GM18870 (cell line): ENCODE measurements at regions not wholly inside any gene's neighbourhood (a gene's known extent, or its start where the extent isn't known, plus 50 kb on each side); places are given as distances from the start of the nearest gene placed in this dataset.

Experiments
- ATAC-seq: cut with Tn5 transposase; IDR thresholded peaks from one replicate; pipeline ENCODE4 v1.9.1; 2021; ENCODE audit warnings: moderate library complexity; ENCODE audit not compliant: unreplicated experiment

DNA sequence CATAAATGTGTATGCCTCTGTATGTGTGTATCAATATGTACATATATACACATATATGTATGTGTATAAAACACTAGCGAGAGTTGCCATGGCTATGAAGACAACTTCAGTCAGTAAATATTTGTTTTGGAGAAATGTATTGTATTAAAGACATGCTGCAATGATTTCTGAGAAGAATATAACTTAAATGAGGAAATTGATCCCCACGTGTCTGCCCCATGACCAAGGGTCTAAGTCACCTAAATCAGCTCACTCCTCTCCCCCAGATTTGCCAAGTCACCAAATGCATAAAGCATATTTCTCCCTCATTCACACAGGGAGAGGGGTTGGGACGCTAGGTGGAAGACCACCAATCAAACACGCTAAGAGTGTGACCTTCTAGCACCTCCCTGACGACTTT is 58.3 kb upstream of the LYST start:
- ATAC-seq: no peak

DNA sequence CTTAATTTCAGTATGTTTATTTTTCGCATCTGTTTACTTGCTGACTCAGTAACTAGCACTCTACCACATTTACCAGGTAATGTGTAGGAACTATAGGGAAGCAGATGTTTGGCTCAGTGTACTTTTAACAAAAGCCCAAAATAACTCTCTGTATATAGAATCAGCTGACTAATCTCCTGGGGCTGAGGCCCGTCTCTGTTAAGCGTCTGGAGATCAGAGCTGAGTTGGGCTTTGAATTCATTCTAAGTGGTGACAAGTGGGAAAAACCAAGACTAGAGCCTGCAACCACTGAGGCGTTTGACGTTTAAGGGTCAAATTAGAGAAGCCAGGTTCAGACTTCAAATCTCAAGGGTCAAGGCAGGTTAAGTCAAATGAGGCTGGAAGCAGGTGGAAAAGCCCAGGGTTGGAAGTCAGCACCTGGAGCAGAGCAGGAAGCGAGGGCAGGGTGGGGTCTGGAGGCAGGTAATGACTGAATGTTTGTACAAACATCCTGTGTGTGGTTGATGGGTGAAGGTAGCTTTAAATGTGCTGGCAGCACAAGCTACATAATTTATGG is 56.8 kb upstream of the LYST start:
- ATAC-seq: peak; percentile 45

DNA sequence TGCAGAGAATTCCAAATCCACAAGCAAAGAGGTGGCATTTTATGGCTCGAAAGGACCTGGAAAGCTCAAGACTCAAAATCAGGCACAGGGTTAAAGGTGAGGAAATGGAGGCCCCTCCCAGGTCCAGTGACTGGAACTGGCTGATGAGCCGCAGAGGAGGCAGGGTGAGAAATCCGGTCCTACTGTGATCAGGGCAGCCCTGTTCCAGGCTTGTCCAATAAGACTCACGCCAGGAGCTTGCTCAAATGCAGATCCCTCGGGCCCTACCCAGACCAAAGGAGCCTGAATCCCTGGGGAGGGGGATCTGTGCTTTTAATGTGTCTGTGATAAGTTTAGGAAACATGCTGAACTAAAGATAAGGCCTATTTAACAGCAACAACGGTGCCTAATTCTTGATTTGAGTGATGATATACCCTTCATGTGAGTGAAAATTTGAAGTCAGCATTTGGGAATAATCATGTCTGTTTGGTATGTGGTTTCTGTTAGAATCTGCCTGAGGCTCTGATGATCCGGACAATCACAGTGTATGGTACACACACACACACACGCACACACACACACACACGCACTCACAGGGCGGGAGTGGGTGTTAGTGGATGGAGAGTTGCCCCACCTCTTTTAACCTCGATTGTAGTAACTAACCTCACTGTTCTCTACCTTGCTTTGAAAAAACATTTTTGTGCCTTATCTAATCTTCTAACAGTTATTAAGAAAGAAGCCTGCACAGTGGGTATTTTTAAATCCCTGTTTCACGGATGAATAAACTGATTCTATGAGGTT is 54.1 kb upstream of the LYST start:
- ATAC-seq: no peak

DNA sequence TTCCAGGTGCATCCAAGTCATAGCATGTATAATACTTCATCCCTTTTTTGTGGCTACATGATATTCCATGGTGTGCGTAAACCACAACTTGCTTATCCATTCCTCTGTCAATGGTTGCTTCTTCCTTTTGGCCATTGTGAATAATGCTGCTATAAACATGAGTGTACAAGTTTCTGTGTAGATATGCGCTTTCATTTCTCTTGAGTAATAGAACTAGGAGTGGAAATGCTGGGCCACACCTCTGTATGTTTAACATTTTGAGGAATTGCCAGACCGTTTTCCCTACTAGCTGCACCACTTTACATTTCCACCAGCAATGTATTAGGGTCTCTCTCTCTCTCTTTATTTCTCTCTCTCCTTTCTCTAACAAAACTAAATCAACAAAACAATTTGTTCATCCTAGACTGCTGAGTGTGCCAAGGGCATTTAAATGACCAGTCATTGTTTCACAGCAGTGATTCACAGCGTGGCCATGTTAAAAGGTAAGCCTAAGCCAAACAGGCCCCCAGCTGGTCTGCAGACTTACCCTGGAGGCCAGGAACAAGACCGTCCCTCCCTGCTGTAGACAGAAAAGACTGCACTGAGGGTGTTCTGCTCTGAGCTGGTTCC is 53.2 kb upstream of the LYST start:
- ATAC-seq: no peak

DNA sequence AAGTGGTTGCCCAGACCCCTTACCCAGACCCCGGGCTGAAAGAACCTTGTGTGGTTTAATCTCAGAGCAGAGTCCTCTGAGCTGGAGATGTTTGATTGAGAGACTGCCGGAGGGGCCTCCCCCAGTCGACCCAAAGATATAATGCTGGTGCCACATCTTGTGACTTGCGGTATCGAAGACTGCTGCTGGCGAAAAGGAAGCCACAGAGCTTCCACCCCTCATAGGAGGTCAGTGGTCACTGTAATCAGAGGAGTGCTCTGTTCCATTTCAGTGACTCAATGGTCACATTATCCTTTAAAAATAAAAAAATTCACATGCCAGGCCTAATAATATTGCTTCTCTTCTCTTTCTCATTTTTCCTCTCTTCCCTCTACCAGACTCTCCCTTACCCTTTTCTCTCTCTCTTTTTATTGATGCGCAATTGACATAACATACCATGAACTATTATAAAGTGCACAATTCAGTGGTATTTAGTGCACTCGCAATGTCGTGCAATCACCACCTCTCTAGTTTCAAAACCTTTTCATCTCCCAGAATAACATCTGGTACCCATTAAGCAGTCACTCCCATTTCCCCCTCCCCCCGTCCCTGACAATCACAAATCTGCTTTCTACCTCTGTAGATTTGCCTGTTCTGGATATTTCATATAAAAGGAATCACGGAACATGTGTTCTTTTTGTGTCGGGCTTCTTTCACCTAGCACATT is 52.6 kb upstream of the LYST start:
- ATAC-seq: no peak

DNA sequence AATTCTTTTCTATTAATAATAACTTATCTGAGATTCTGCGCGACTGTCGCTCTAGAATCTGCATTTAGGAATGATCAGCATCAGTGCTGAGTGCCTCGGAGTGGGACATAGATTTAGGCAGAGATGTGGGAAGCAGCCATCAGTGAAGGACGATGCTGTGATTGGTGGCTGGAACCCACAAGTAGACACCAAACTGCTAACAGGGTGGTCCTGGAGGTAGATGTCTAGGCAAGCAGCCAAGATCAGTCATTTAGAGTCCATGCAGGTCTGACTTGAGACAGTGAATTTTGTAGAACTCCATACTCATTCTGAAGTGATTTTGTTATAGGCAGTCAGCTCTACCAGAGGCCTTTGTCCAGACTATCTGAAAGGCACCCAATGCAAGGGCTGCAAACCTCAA is 51.8 kb upstream of the LYST start:
- no peak for ATAC-seq

DNA sequence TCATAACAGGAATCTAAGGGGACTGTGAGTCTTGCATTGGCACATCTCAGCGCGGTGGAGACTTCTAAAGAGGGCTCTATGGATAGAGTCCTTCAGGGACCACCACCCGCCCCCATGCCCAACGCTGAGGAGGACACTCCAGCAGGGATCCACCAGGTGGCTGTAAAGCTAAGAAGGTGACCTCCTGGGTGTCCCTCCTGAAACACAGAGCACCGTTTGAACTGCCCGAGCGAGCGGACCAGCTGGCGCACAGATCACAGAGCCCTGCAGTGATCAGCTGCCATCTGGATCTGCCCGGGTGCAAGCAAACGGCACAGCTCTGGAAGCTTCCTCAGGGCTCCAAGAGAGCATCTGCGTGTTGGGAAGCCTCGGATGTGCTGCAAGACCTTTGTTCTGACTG is 51.3 kb upstream of the LYST start:
- ATAC-seq: no peak

DNA sequence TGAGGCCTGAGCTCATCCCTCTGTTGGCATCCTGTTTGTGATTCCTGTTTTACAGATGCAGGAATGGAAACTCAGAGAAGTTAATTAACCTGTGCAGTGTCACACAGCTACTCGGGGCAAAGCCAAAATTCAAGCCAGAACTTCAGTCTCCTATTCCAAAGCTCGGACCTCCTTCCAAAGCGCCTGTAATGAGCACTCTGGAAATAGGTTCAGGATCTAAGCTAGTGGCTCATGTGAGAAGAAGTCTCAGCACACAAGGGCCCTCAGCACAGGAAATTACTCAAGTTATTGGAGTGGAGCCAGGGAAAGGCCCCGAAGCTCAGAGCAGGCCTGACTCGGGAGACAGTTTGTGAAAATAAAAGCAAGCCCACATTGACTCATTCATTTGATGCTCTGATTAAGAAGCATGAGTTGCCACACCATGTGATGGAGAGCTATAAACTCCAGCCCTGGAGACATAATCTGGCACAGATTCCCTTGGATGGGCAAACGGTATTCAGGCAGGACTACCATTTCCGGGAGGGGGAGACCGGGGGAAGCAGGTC is 50.6 kb upstream of the LYST start:
- peak; percentile 92 for ATAC-seq
